ENCODE measurements at regions not wholly inside any gene's neighbourhood (a gene's known extent, or its start where the extent isn't known, plus 50 kb on each side); places are given as distances from the start of the nearest gene placed in this dataset.

DNA sequence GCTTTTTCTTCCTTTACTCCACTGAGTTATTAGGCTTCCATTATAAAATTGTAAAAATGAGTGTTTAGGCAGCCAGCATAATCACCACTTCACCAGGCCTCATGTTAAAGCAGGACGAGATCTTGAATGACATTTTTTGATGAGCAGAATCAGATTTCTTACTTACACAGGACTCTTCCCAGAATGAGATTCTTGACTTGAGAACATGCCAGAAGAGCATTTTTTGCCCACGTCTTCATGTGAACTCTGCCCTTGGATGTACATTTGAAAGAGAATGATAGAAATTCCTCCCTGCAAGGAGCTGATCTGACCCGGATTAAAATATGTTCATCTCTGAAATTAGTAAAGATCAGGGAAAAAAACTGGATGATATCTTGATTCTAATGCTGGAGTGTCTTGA lies 212.1 kb upstream of the ADRA1B start:
- TF ChIP-seq, protein P1, sequence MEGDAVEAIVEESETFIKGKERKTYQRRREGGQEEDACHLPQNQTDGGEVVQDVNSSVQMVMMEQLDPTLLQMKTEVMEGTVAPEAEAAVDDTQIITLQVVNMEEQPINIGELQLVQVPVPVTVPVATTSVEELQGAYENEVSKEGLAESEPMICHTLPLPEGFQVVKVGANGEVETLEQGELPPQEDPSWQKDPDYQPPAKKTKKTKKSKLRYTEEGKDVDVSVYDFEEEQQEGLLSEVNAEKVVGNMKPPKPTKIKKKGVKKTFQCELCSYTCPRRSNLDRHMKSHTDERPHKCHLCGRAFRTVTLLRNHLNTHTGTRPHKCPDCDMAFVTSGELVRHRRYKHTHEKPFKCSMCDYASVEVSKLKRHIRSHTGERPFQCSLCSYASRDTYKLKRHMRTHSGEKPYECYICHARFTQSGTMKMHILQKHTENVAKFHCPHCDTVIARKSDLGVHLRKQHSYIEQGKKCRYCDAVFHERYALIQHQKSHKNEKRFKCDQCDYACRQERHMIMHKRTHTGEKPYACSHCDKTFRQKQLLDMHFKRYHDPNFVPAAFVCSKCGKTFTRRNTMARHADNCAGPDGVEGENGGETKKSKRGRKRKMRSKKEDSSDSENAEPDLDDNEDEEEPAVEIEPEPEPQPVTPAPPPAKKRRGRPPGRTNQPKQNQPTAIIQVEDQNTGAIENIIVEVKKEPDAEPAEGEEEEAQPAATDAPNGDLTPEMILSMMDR (IDR thresholded peaks at IDR 0.05), result no peak
- TF ChIP-seq POLR2A (IDR thresholded peaks at IDR 0.05) (no peak), POLR2AphosphoS5 (IDR thresholded peaks at IDR 0.05) (no peak)

All from breast epithelium (tissue), 3 donors.